HG03439 (cell line): ENCODE measurements at regions not wholly inside any gene's neighbourhood (a gene's known extent, or its start where the extent isn't known, plus 50 kb on each side); places are given as distances from the start of the nearest gene placed in this dataset.
"Not testable (repeated sequence)": the region's sequence is repeated elsewhere in the genome, so short reads cannot be mapped to it uniquely, and the experiment has no call there.

Experiments
- ATAC-seq: cut with Tn5 transposase; IDR thresholded peaks from one replicate; pipeline ENCODE4 v1.9.1; 2021; ENCODE audit warnings: mild to moderate bottlenecking, moderate library complexity; ENCODE audit not compliant: unreplicated experiment

- ATAC-seq: not testable (repeated sequence)
These were observed 343.4 kb downstream of the SOX9 start for GRCh38 chr17:72464221-72464620.

- ATAC-seq: no peak
These were observed 344.6 kb downstream of the SOX9 start for GRCh38 chr17:72465191-72466024.

GRCh38 chr17:72466199-72466598 is 345.4 kb downstream of the SOX9 start:
- peak; percentile 73 for ATAC-seq

- ATAC-seq: no peak
These were observed 345.8 kb downstream of the SOX9 start for GRCh38 chr17:72466606-72467005.

- ATAC-seq: no peak
These were observed 347.2 kb downstream of the SOX9 start for GRCh38 chr17:72467841-72468653.

- ATAC-seq: no peak
These were observed 348.0 kb downstream of the SOX9 start for GRCh38 chr17:72468841-72469240.

- no peak for ATAC-seq
These were observed 349.4 kb downstream of the SOX9 start for GRCh38 chr17:72470121-72470705.

- no peak for ATAC-seq
These were observed 349.9 kb downstream of the SOX9 start for GRCh38 chr17:72470734-72471133.

GRCh38 chr17:72471296-72471695 is 350.5 kb downstream of the SOX9 start:
- no peak for ATAC-seq

- ATAC-seq: no peak
These were observed 351.3 kb downstream of the SOX9 start for GRCh38 chr17:72472106-72472505.

GRCh38 chr17:72472853-72473390 is 352.1 kb downstream of the SOX9 start:
- ATAC-seq: not testable (repeated sequence)

- no peak for ATAC-seq
These were observed 353.4 kb downstream of the SOX9 start for GRCh38 chr17:72474243-72474642.

GRCh38 chr17:72474719-72475477 is 354.1 kb downstream of the SOX9 start:
- ATAC-seq: no peak

- ATAC-seq: no peak
These were observed 355.3 kb downstream of the SOX9 start for GRCh38 chr17:72476134-72476533.

- ATAC-seq: no peak
These were observed 355.8 kb downstream of the SOX9 start for GRCh38 chr17:72476575-72476986.

- no peak for ATAC-seq
These were observed 356.7 kb downstream of the SOX9 start for GRCh38 chr17:72477491-72477890.

GRCh38 chr17:72479113-72479512 is 358.3 kb downstream of the SOX9 start:
- no peak for ATAC-seq

GRCh38 chr17:72481572-72481971 is 360.8 kb downstream of the SOX9 start:
- no peak for ATAC-seq

GRCh38 chr17:72485596-72485995 is 364.8 kb downstream of the SOX9 start:
- no peak for ATAC-seq

- no peak for ATAC-seq
These were observed 366.0 kb downstream of the SOX9 start for GRCh38 chr17:72486806-72487205.
